Neuronal stem cell (in vitro differentiated cells): ENCODE measurements at regions not wholly inside any gene's neighbourhood (a gene's known extent, or its start where the extent isn't known, plus 50 kb on each side); places are given as distances from the start of the nearest gene placed in this dataset.
A peak's percentile ranks its signal among the peaks of the same experiment; 100 is the strongest.

Experiments
- DNase-seq: peaks from one replicate; pipeline ENCODE4 v3.0.0-alpha.2; 2013; ENCODE audit warnings: low spot score
- H2AFZ ChIP-seq: one replicate; pipeline ENCODE4 v1.6.1; 2013; ENCODE audit warnings: mild to moderate bottlenecking, low read length, inconsistent platforms
- H2AK5ac ChIP-seq: 2 replicates; pipeline ENCODE4 v1.6.1; 2013; ENCODE audit warnings: low read depth, mild to moderate bottlenecking, inconsistent platforms, low read length, moderate library complexity, mixed read lengths
- H2BK120ac ChIP-seq: 2 replicates; pipeline ENCODE4 v1.6.1; 2013; ENCODE audit warnings: low read depth, mild to moderate bottlenecking, inconsistent platforms, low read length, moderate library complexity, mixed read lengths
- H2BK12ac ChIP-seq: one replicate; pipeline ENCODE4 v1.6.1; 2013; ENCODE audit warnings: low read length, inconsistent platforms
- H2BK15ac ChIP-seq: 2 replicates; pipeline ENCODE4 v1.6.1; 2013; ENCODE audit warnings: mild to moderate bottlenecking, low read length, inconsistent platforms, mixed read lengths
- H2BK5ac ChIP-seq: one replicate; pipeline ENCODE4 v1.6.1; 2013; ENCODE audit warnings: inconsistent platforms, mild to moderate bottlenecking, low read length, moderate library complexity
- H3K14ac ChIP-seq: one replicate; pipeline ENCODE4 v1.6.1; 2013; ENCODE audit warnings: low read length, inconsistent platforms
- H3K18ac ChIP-seq: 2 replicates; pipeline ENCODE4 v1.6.1; 2013; ENCODE audit warnings: low read length, inconsistent platforms
- H3K23ac ChIP-seq: 2 replicates; pipeline ENCODE4 v1.6.1; 2013; ENCODE audit warnings: low read depth, mild to moderate bottlenecking, mixed read lengths, low read length, inconsistent platforms; ENCODE audit not compliant: poor library complexity
- H3K27ac ChIP-seq: replicated peaks from 3 replicates; pipeline ENCODE4 v1.5.1; 2013; ENCODE audit warnings: low read length, inconsistent platforms
- H3K27me3 ChIP-seq, 3 experiments: 2 replicates each; pipeline ENCODE4 v1.6.1; 2013; ENCODE audit warnings: low read length in 3 of 3, mild to moderate bottlenecking in 2 of 3, inconsistent platforms in 1 of 3, low read depth in 1 of 3, mixed read lengths in 1 of 3, moderate library complexity in 1 of 3; ENCODE audit not compliant: control insufficient read depth in 3 of 3, insufficient read depth in 3 of 3
- H3K36me3 ChIP-seq, 2 donors: replicated peaks in 1 of 2; 2 replicates each; pipeline ENCODE4 v1.6.1; 2013; ENCODE audit warnings: low read length in 2 of 2; ENCODE audit not compliant: control insufficient read depth in 2 of 2, insufficient read depth in 2 of 2
- H3K4ac ChIP-seq: 2 replicates; pipeline ENCODE4 v1.6.1; 2013; ENCODE audit warnings: inconsistent platforms, mild to moderate bottlenecking, low read length, moderate library complexity
- H3K4me1 ChIP-seq, 2 donors: 1 replicate in 1 of 2; 2 replicates in 1 of 2; pipeline ENCODE4 v1.6.1; 2013; ENCODE audit warnings: low read length in 2 of 2, low read depth in 1 of 2; ENCODE audit not compliant: control insufficient read depth in 2 of 2, insufficient read depth in 1 of 2
- H3K4me2 ChIP-seq: one replicate; pipeline ENCODE4 v1.6.1; 2013; ENCODE audit warnings: mild to moderate bottlenecking, low read length, inconsistent platforms; ENCODE audit not compliant: insufficient read depth, poor library complexity, severe bottlenecking
- H3K4me3 ChIP-seq, 2 donors: 2 replicates each; pipeline ENCODE4 v1.5.1; 2013; ENCODE audit warnings: low read length in 2 of 2, mild to moderate bottlenecking in 2 of 2, inconsistent platforms in 1 of 2, moderate library complexity in 1 of 2
- H3K79me1 ChIP-seq: one replicate; pipeline ENCODE4 v1.6.1; 2013; ENCODE audit warnings: low read depth, mild to moderate bottlenecking, inconsistent platforms, low read length, moderate library complexity
- H3K9ac ChIP-seq: one replicate; pipeline ENCODE4 v1.6.1; 2013; ENCODE audit warnings: mild to moderate bottlenecking, low read depth, low read length, inconsistent platforms; ENCODE audit not compliant: poor library complexity
- H3K9me3 ChIP-seq, 2 donors: replicated peaks in 1 of 2; 2 replicates each; pipeline versions ENCODE3 to v1.6.1; 2013; ENCODE audit warnings: low read length in 2 of 2, mild to moderate bottlenecking in 2 of 2, inconsistent platforms in 1 of 2, low read depth in 1 of 2, mixed read lengths in 1 of 2, moderate library complexity in 1 of 2; ENCODE audit not compliant: control insufficient read depth in 2 of 2, insufficient read depth in 1 of 2
- H4K8ac ChIP-seq: one replicate; pipeline ENCODE4 v1.6.1; 2013; ENCODE audit warnings: low read depth, mild to moderate bottlenecking, inconsistent platforms, low read length, moderate library complexity
- H4K91ac ChIP-seq: one replicate; pipeline ENCODE4 v1.6.1; 2013; ENCODE audit warnings: low read length, low read depth, mild to moderate bottlenecking, inconsistent platforms; ENCODE audit not compliant: poor library complexity
- WGBS, 2 donors: extraction: QIAGEN DNeasy Blood & Tissue Kit; methylation state at CpG; one replicate each; pipeline ENCODE4 v1.1.7; 2013; ENCODE audit warnings: missing lambda C conversion rate in 2 of 2, mixed read lengths in 1 of 2; ENCODE audit not compliant: insufficient read length in 2 of 2, insufficient replicate concordance in 1 of 2; ENCODE audit errors: extremely low coverage in 2 of 2; 5-methylcytosine and 5-hydroxymethylcytosine counted together

- Histone ChIP-seq H2BK15ac (no peak overlapping the region), H4K8ac (no peak overlapping the region), H3K27me3 (no peaks in the 10 kb centered on the region), H4K91ac (no peak overlapping the region), H3K4ac (no peak overlapping the region), H2BK120ac (no peak overlapping the region), H3K4me3 (no peak overlapping the region), H3K4me1 (peaks cover 0 to 6% of the 10 kb centered on the region in 2 donors), H3K9ac (no peak overlapping the region), H2BK5ac (no peak overlapping the region), H2AK5ac (no peak overlapping the region), H3K36me3 (no peaks in the 10 kb centered on the region), H3K23ac (no peak overlapping the region), H3K4me2 (no peak overlapping the region), H2BK12ac (no peak overlapping the region), H3K9me3 (no peaks in the 10 kb centered on the region), H3K18ac (no peak overlapping the region), H3K79me1 (no peaks in the 10 kb centered on the region), H2AFZ (no peak overlapping the region), H3K27ac (no peak overlapping the region), H3K14ac (no peak overlapping the region)
- no CpG with 5 or more reads among the region's 2 CpGs for WGBS, 2 donors
- DNase-seq, result no peak
Measured at GRCh38 chr18:55744206-55744605, 156.2 kb upstream of the TCF4 start.

- peaks cover 0 to 6% of the 10 kb centered on the region in 2 donors for H3K4me1 ChIP-seq
- H3K27ac ChIP-seq, result no peak overlapping the region
- no peak overlapping the region for H4K8ac ChIP-seq
- no peak overlapping the region for H2BK15ac ChIP-seq
- no CpG with 5 or more reads among the region's 3 CpGs for WGBS, 2 donors
- no peaks in the 10 kb centered on the region for H3K27me3 ChIP-seq
- H3K18ac ChIP-seq, result no peak overlapping the region
- H4K91ac ChIP-seq, result no peak overlapping the region
- H2BK5ac ChIP-seq, result no peak overlapping the region
- H3K4me3 ChIP-seq, result no peak overlapping the region
- H3K9me3 ChIP-seq, result no peaks in the 10 kb centered on the region
- H3K14ac ChIP-seq, result no peak overlapping the region
- H2BK12ac ChIP-seq, result no peak overlapping the region
- DNase-seq, result no peak
- peak overlapping the region; percentile 4 for H2AFZ ChIP-seq
- H3K23ac ChIP-seq, result no peak overlapping the region
- H2AK5ac ChIP-seq, result no peak overlapping the region
- no peak overlapping the region for H3K4me2 ChIP-seq
- no peaks in the 10 kb centered on the region for H3K79me1 ChIP-seq
- H3K36me3 ChIP-seq, result no peaks in the 10 kb centered on the region
- no peak overlapping the region for H3K4ac ChIP-seq
- no peak overlapping the region for H3K9ac ChIP-seq
- no peak overlapping the region for H2BK120ac ChIP-seq
Measured at GRCh38 chr18:55743736-55744135, 155.7 kb upstream of the TCF4 start.

- Histone ChIP-seq H3K9me3 (no peaks in the 10 kb centered on the region), H3K4ac (no peak overlapping the region), H4K91ac (no peak overlapping the region), H3K14ac (no peak overlapping the region), H4K8ac (no peak overlapping the region), H2AFZ (no peak overlapping the region), H2AK5ac (no peak overlapping the region), H2BK120ac (no peak overlapping the region), H3K9ac (no peak overlapping the region), H3K18ac (no peak overlapping the region), H3K4me2 (no peak overlapping the region), H3K79me1 (no peaks in the 10 kb centered on the region), H3K4me1 (peaks cover 0 to 6% of the 10 kb centered on the region in 2 donors), H3K36me3 (no peaks in the 10 kb centered on the region), H2BK15ac (no peak overlapping the region), H2BK12ac (no peak overlapping the region), H3K27ac (no peak overlapping the region), H3K23ac (no peak overlapping the region), H3K4me3 (no peak overlapping the region), H3K27me3 (no peaks in the 10 kb centered on the region), H2BK5ac (no peak overlapping the region)
- no peak for DNase-seq
- no CpG with 5 or more reads among the region's 2 CpGs for WGBS, 2 donors
Measured at GRCh38 chr18:55743133-55743532, 155.1 kb upstream of the TCF4 start.

GRCh38 chr18:55739488-55739887 lies 151.5 kb upstream of the TCF4 start:
- Histone ChIP-seq H3K23ac (no peak overlapping the region), H3K27me3 (no peaks in the 10 kb centered on the region), H3K18ac (no peak overlapping the region), H2BK5ac (no peak overlapping the region), H2BK12ac (no peak overlapping the region), H3K9me3 (no peaks in the 10 kb centered on the region), H3K4me2 (no peak overlapping the region), H3K4ac (no peak overlapping the region), H3K4me1 (peaks cover 0 to 2% of the 10 kb centered on the region in 2 donors), H3K36me3 (no peaks in the 10 kb centered on the region), H3K14ac (no peak overlapping the region), H2BK15ac (no peak overlapping the region), H2AFZ (no peak overlapping the region), H3K4me3 (no peak overlapping the region), H3K27ac (no peak overlapping the region), H2AK5ac (no peak overlapping the region), H3K9ac (no peak overlapping the region), H3K79me1 (no peaks in the 10 kb centered on the region), H4K91ac (no peak overlapping the region), H2BK120ac (no peak overlapping the region), H4K8ac (no peak overlapping the region)
- no CpG with 5 or more reads among the region's 2 CpGs for WGBS, 2 donors
- DNase-seq, result no peak
